ENCODE measurements at regions not wholly inside any gene's neighbourhood (a gene's known extent, or its start where the extent isn't known, plus 50 kb on each side); places are given as distances from the start of the nearest gene placed in this dataset.

GRCh38 chr6:1536526-1537429, 72.9 kb upstream of the FOXC1 start:
- CTCF ChIA-PET: no interaction called here
- Histone ChIP-seq H3K4me3 (ENCODE audit: low read depth, low read length) (no peak overlapping the region), H3K9me3 (ENCODE audit: control insufficient read depth, insufficient read depth, low read length) (no peaks in the 10 kb centered on the region), H3K27me3 (ENCODE audit: control insufficient read depth, insufficient read depth, low read length) (peaks cover 3% of the 10 kb centered on the region), H3K27ac (ENCODE audit: low read depth, low read length) (no peak overlapping the region)
- POLR2A ChIA-PET: no interaction called here
- TF ChIP-seq, protein P1, sequence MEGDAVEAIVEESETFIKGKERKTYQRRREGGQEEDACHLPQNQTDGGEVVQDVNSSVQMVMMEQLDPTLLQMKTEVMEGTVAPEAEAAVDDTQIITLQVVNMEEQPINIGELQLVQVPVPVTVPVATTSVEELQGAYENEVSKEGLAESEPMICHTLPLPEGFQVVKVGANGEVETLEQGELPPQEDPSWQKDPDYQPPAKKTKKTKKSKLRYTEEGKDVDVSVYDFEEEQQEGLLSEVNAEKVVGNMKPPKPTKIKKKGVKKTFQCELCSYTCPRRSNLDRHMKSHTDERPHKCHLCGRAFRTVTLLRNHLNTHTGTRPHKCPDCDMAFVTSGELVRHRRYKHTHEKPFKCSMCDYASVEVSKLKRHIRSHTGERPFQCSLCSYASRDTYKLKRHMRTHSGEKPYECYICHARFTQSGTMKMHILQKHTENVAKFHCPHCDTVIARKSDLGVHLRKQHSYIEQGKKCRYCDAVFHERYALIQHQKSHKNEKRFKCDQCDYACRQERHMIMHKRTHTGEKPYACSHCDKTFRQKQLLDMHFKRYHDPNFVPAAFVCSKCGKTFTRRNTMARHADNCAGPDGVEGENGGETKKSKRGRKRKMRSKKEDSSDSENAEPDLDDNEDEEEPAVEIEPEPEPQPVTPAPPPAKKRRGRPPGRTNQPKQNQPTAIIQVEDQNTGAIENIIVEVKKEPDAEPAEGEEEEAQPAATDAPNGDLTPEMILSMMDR (IDR thresholded peaks at IDR 0.05; ENCODE audit: low read depth, low read length): no peak
- no peak for DNase-seq (ENCODE audit: low read depth, low spot score)

DNA sequence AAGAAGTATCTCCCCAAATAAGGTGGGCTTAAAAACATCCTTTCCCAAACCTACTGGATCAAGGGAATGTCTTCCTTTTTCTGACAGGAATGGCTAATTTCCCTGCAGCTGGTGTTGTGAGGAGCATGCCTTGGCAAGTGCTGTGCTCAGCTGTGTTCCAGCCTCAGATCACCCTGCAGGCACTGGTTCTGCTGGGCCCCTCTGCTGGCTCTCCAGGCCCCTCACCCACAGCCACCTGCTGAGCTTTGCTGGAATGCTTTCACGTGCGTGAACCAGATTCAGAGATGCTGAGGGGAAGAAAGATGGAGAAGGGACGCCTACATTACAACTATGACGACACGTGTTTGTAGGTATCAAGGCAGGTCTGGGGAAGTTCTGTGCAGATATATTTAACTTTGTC, 71.3 kb upstream of the FOXC1 start:
- POLR2A ChIA-PET: no interaction called here
- TF ChIP-seq, protein P1 (IDR thresholded peaks at IDR 0.05; ENCODE audit: low read depth, low read length): no peak
- DNase-seq (ENCODE audit: low read depth, low spot score): no peak

DNA sequence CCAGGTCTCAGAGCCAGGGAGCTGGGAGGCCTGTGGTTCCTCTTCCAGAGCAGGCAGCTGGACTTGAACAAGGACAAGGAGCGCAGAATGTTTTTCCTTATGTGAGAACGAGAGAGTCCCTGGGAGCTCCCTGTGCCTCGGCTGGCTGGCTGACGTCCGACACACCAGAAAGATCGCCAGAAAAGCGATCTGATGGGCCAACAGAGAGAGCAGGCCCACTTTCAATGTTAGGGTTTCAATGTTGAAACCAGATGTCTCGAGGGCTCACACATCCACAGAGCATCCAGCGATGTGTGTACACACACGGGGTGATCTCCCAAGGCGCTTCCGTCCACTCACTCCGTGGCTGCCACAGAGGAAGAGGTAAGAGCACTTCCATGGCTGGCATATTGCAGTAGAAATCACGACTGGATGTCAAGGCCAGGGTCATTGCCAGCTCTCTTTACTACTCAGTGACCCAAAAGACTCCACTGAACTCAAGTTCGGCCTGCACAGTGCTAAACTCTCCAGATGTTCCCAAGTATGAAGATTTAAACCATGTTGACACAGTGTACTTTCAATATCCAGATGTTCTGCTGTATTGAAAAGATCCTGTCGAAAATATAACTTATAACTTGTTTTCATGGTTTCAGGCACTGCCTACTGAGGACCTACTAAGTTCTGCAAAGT, 70.8 kb upstream of the FOXC1 start:
- no peak for DNase-seq (ENCODE audit: low read depth, low spot score)
- no peak overlapping the region for H3K4me3 ChIP-seq (ENCODE audit: low read depth, low read length)
- TF ChIP-seq, protein P1 (IDR thresholded peaks at IDR 0.05; ENCODE audit: low read depth, low read length): no peak
- peaks cover 5% of the 10 kb centered on the region for H3K27me3 ChIP-seq (ENCODE audit: control insufficient read depth, insufficient read depth, low read length)
- CTCF ChIA-PET: interaction anchor here (0.8 kb wide), 1 partner anchor 14 kb away, joined by 3 read pairs; no protein-coding TSS in a partner anchor
- H3K27ac ChIP-seq (ENCODE audit: low read depth, low read length): no peak overlapping the region
- no peaks in the 10 kb centered on the region for H3K9me3 ChIP-seq (ENCODE audit: control insufficient read depth, insufficient read depth, low read length)
- POLR2A ChIA-PET: no interaction called here

More for the DNA sequence above, 71.3 kb upstream of the FOXC1 start:
- Histone ChIP-seq H3K27ac (ENCODE audit: low read depth, low read length) (no peak overlapping the region), H3K27me3 (ENCODE audit: control insufficient read depth, insufficient read depth, low read length) (peaks cover 5% of the 10 kb centered on the region), H3K4me3 (ENCODE audit: low read depth, low read length) (no peak overlapping the region), H3K9me3 (ENCODE audit: control insufficient read depth, insufficient read depth, low read length) (no peaks in the 10 kb centered on the region)
- CTCF ChIA-PET: interaction anchor here (0.8 kb wide), 1 partner anchor 13 kb away, joined by 3 read pairs; no protein-coding TSS in a partner anchor

GRCh38 chr6:1540864-1541521, 68.7 kb upstream of the FOXC1 start:
- H3K4me3 ChIP-seq (ENCODE audit: low read depth, low read length): no peak overlapping the region
- peaks cover 7% of the 10 kb centered on the region for H3K27me3 ChIP-seq (ENCODE audit: control insufficient read depth, insufficient read depth, low read length)
- ChIA-PET CTCF (no interaction called here), POLR2A (no interaction called here)
- no peaks in the 10 kb centered on the region for H3K9me3 ChIP-seq (ENCODE audit: control insufficient read depth, insufficient read depth, low read length)
- DNase-seq (ENCODE audit: low read depth, low spot score): no peak
- no peak overlapping the region for H3K27ac ChIP-seq (ENCODE audit: low read depth, low read length)
- TF ChIP-seq, protein P1 (IDR thresholded peaks at IDR 0.05; ENCODE audit: low read depth, low read length): no peak

All from AG04450 (cell line).